ENCODE measurements at regions not wholly inside any gene's neighbourhood (a gene's known extent, or its start where the extent isn't known, plus 50 kb on each side); places are given as distances from the start of the nearest gene placed in this dataset.

DNA sequence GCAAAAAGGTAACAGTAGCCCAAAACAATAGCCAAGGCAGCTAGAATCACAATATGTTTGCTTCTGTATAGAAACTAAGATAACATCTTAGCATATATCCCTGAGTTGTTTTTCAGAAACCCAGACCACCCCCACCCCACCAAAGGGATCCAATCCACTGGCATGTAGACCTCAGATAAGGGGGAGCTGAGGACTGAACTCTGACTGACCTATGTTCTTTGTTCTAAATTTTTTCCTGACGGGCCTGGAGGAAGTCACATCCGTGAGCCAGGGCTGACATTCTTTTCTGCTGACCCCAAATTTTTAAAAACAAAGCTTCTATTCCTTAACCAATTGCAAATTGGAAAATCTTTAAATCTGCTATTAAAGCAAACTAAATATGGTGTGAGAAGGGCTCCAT, 493.9 kb upstream of the IGFBP3 start (continued):
- TF ChIP-seq SIN3A (conservative IDR thresholded peaks at IDR 0.05 in 1 of 2, IDR thresholded peaks at IDR 0.05 in 1 of 2; ENCODE audit: low read depth in 1 of 2, low read length in 2 of 2) = no peak
- TF ChIP-seq SP2 (IDR thresholded peaks at IDR 0.05; ENCODE audit: low read length) = no peak

DNA sequence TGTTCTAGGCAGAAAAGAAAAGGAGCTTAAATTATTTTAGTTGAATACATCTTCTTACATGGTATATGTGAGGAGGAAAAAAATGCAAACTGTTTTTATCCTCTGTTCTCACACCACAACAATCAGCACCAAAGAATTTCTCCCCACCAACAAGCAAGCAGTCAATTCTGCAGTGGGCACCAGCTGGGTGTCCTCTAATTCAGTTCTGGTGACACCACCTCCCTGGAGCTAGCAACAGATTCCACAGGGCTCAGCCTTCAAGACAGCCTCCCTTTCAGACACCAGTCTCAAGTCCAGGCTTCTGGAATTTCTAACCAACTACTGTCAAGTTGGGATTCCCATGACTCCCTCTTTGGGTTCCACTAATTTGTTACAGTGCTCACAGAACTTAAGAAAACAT, 490.2 kb upstream of the IGFBP3 start:
- DNase-seq (ENCODE audit: low read depth in 1 of 2, low spot score in 2 of 2) (no peak), FAIRE-seq (no peak)
- Histone ChIP-seq H3K27me3 (replicated peaks in 1 of 4; ENCODE audit: control insufficient read depth in 3 of 4, extremely low read depth in 1 of 4, insufficient read depth in 3 of 4, low read length in 3 of 4) (no peaks in the 10 kb centered on the region), H2AFZ (ENCODE audit: low read length) (no peak overlapping the region), H3K4ac (replicated peaks; ENCODE audit: insufficient read length, low read depth, low read length) (no peak overlapping the region), H3K23me2 (ENCODE audit: low read depth, low read length) (no peaks in the 10 kb centered on the region), H2BK12ac (ENCODE audit: low read depth, low read length) (no peak overlapping the region), H3K79me2 (ENCODE audit: control insufficient read depth in 1 of 2, insufficient read depth in 2 of 2, low read length in 2 of 2) (no peaks in the 10 kb centered on the region), H2BK5ac (ENCODE audit: low read depth, low read length) (no peak overlapping the region), H3K4me1 (replicated peaks in 1 of 4; ENCODE audit: control insufficient read depth in 3 of 4, insufficient read depth in 4 of 4, low read length in 3 of 4) (no peaks in the 10 kb centered on the region), H4K5ac (ENCODE audit: insufficient read length, low read depth, low read length) (no peak overlapping the region), H3K27ac (ENCODE audit: low read depth, low read length) (no peak overlapping the region), H3K23ac (ENCODE audit: insufficient read length) (no peak overlapping the region), H3K4me3 (ENCODE audit: extremely low read depth in 1 of 4, insufficient read depth in 2 of 4, low read depth in 3 of 4, low read length in 4 of 4) (no peak overlapping the region), H3K56ac (replicated peaks; ENCODE audit: insufficient read length, low read depth, low read length) (no peak overlapping the region), H2BK15ac (ENCODE audit: low read length) (no peak overlapping the region), H3K9ac (replicated peaks in 1 of 4; ENCODE audit: extremely low read depth in 1 of 4, low read depth in 3 of 4, low read length in 3 of 4) (no peak overlapping the region), H2BK120ac (replicated peaks; ENCODE audit: low read depth, low read length) (no peak overlapping the region), H3K18ac (ENCODE audit: extremely low read depth, low read length) (no peak overlapping the region), H4K20me1 (replicated peaks in 1 of 2; ENCODE audit: control insufficient read depth in 1 of 2, insufficient read depth in 2 of 2, low read length in 2 of 2) (no peaks in the 10 kb centered on the region), H3K79me1 (ENCODE audit: low read depth, low read length) (no peaks in the 10 kb centered on the region), H4K91ac (replicated peaks; ENCODE audit: insufficient read length, low read length) (no peak overlapping the region), H2BK20ac (ENCODE audit: low read length) (no peak overlapping the region), H3K9me3 (ENCODE audit: insufficient read depth in 2 of 2, low read depth in 1 of 2, low read length in 1 of 2) (no peaks in the 10 kb centered on the region), H4K8ac (ENCODE audit: extremely low read depth, insufficient read depth, low read length) (no peak overlapping the region), H2AK5ac (ENCODE audit: low read depth, low read length) (no peak overlapping the region), H3K36me3 (ENCODE audit: control insufficient read depth in 2 of 4, insufficient read depth in 4 of 4, low read length in 3 of 4) (no peaks in the 10 kb centered on the region), H3K4me2 (ENCODE audit: insufficient read depth in 1 of 2, low read depth in 2 of 2, low read length in 2 of 2) (no peak overlapping the region), H3K14ac (ENCODE audit: insufficient read length) (no peak overlapping the region)
- ChIA-PET CTCF (ENCODE audit: partially characterized antibody) (interaction anchor here (0.7 kb wide), 1 partner anchor 743 kb away, joined by 3 read pairs; no protein-coding TSS in a partner anchor), POLR2A (ENCODE audit: partially characterized antibody) (no interaction called here)
- TF ChIP-seq TCF12 (IDR thresholded peaks at IDR 0.05; ENCODE audit: low read depth, low read length) = no peak
- TF ChIP-seq RNF2 (IDR thresholded peaks at IDR 0.05; ENCODE audit: borderline replicate concordance, low read depth, low read length, missing control alignments, poor library complexity, severe bottlenecking) = no peak
- TF ChIP-seq, protein P1, sequence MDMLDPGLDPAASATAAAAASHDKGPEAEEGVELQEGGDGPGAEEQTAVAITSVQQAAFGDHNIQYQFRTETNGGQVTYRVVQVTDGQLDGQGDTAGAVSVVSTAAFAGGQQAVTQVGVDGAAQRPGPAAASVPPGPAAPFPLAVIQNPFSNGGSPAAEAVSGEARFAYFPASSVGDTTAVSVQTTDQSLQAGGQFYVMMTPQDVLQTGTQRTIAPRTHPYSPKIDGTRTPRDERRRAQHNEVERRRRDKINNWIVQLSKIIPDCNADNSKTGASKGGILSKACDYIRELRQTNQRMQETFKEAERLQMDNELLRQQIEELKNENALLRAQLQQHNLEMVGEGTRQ (IDR thresholded peaks at IDR 0.05; ENCODE audit: low read length) = no peak
- no peak for TF ChIP-seq YY1 (IDR thresholded peaks at IDR 0.05; ENCODE audit: low read depth, low read length)
- TF ChIP-seq SP1 (IDR thresholded peaks at IDR 0.05; ENCODE audit: low read depth, low read length) = no peak
- TF ChIP-seq EP300 (IDR thresholded peaks at IDR 0.05; ENCODE audit: borderline replicate concordance in 1 of 2, low read depth in 2 of 2, low read length in 2 of 2) = no peak

Data from H1 (cell line).